GM20431 (cell line): ENCODE measurements at regions not wholly inside any gene's neighbourhood (a gene's known extent, or its start where the extent isn't known, plus 50 kb on each side); places are given as distances from the start of the nearest gene placed in this dataset.
"Not testable (repeated sequence)": the region's sequence is repeated elsewhere in the genome, so short reads cannot be mapped to it uniquely, and the experiment has no call there.

Experiments used
- in situ Hi-C: fragments of 300-500 bp; cut with MseI, MboI; formaldehyde crosslinking; loops from one replicate; pipeline ENCODE4 v1.15.0; 2020; ENCODE audit warnings: low sequenced_read_pairs; ENCODE audit not compliant: unreplicated experiment

DNA sequence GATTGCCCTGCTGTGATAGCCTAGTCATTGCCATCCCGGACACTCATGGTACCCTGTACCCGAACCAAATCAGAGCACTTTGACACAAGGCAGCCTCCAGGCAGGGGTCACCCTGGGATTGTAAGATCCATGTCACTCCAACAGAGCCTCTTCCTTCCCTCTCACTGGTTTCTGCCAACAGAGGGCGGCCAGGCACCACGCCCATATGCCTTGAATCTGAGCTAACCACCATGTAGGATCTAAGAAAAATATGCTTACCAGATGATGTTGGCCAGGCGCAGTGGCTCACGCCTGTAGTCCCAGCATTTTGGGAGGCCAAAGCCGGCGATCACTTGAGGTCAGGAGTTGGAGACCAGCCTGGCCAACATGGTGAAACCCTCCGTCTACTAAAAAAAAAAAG, 389.2 kb upstream of the KLF6 start:
- in situ Hi-C loops: no loop called here

DNA sequence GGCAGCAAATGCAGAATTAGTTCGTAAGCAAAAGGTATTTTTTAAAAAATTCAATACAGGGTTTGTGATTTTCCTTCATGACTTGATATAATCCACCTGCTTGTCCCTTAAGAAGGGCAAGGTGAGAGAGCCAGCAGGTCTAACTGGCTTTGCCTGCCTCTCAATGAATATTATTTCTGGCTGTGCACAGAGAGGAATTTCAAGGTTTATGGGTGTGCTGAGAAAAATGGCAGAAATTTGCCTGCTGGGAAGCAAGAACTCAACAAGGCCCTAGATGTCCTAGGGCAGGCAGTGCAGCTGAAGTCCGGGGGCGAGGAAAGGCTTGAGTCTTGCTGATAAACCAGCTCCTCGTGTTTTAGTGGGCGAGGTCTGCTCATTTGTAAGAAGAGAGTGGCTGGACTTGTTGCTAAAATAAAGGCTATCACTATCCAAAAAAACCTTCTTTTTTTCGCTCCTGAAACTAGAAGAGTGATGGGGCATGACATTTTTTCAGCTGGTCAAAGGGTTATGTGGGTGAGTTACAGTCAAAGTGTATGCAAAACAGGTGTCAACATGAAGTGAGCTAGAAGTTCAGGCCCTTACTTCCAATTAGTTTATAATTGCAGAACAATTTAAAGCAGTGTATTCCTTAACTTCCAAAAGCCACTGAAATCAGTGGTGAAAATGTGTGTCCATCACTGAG, 385.8 kb upstream of the KLF6 start:
- in situ Hi-C loops: no loop called here

DNA sequence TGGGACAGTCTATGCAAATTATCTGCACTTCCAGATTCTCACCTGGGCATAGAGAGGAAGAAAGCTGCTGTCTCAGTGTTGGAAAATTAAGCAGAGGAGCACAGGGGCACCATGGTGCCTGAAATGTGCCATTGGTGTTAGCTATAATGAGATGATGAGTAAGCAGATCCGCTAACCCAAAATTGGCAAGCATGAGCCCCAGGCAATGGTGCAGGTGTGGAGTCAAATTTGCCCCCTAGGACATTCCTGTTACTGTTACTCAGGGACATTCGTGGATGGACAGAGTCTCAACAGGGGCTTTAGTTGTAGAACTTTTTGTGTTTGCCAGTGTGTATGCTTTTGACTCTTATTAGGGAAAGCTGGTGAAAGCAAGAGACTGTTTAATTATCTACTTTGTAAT, 385.2 kb upstream of the KLF6 start:
- in situ Hi-C loops: no loop called here

DNA sequence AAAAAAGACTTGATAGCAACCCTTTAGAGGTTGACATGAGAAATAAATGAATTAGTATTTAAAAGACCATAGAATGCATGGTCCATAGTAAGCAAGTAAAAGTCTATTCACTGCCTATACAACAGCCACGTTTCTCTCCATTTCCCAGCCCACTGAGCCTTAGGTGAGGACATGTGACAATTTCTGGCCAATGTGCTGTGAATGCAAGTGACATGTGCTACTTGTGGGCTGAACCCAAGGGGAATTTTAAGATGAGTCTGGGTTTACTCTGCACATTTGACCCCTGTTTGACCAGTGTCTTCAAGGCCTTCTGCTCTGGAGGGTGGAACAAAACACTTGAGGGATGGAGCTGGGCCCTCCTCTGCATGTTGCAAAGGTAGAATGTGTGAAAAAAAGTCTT, 384.4 kb upstream of the KLF6 start:
- in situ Hi-C loops: no loop called here

DNA sequence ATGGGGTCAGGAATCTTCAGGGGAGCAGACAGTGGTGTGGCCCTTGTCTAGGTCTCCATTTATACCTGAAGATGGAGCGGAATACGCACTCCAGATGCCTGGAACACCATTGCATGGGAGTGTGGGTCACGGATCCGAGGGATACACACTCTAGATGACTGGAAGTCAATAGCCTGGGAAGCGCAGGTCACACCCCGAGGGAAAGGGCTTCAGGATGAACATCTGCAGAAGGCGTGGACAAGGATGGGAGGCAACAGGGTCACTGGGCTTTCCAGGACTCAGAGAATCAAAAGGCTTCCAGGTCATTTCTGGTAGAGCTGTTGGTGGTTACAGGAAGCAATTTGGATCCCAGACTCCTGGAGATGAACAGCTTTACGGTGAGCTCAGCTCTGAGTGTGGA, 382.2 kb upstream of the KLF6 start:
- in situ Hi-C loops: no loop called here

DNA sequence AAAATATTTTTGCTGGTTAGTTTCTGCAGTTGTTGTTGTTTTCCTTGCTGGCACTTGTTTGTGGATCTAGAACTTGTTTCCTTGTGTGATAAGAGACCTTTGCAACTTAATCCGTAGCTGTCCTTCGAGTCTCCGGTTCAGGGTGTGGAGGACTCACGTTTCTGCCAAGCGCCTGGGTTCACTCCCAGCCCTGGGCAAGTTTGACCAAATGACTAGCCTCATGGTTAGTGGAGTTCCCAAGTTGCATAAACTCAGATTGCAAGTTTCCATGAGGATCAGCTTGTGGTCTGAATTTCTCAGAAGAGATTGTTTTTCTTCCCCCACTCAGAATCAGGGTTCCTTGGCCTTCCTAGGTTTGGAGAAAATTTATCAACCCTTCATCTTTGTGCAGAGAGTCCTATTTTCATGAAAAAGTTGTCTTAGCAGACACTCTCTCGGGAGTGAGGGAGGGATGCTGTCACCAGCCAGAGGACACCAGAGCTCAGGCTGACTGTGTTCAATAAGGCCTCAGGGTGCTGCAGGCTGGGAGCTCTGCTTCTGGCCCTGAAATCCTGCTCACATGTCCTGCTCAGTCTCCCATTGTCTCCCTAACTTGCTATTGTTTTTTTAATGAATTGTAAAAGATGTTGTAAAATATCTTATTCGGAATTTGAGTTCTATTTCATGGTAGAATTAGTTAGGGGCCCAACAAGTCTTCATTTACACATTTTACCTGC, 377.7 kb upstream of the KLF6 start:
- in situ Hi-C loops: no loop called here

DNA sequence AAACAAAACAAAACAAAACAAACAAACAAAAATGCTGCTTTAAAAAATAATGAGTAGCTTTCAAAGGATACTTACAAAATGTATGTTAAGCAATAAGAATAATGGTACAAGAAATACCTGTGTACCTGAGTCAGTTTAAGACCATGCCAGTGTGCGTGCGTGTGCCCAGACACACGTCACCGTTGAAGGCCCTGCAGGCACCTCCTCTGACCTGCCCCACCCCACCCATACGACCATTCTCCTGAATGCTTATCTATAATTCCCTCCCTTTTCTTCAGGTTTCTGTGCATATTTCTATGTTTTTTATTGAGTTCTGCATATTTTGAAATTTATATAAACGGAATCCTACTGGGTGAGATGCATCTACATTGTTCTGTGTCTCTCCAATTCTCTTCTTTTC, 374.2 kb upstream of the KLF6 start:
- in situ Hi-C loops: no loop called here

DNA sequence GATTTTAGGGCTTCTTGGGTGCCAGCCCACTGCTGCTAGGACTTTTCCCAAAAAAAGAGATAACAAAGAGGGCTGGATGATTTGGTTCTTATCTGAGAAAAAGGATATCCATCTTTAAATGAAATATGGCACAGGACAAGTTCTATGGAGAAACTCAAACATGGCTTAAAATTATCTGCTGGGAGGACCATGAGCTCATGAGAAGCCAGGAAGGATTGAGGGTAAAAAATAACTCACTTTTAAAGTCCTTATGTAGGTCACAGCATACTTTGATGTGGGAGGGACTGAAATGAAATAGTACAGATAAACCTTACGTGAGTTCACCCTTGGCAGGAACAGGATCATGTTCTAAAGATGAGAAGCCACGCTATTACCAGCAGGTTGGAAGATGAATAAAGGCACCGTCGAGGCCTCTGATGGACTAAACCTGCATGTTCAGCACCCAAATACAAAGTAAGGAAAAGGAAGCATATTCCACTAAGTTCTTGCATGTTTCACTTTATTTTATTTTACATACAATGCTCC, 369.2 kb upstream of the KLF6 start:
- in situ Hi-C loops: no loop called here

DNA sequence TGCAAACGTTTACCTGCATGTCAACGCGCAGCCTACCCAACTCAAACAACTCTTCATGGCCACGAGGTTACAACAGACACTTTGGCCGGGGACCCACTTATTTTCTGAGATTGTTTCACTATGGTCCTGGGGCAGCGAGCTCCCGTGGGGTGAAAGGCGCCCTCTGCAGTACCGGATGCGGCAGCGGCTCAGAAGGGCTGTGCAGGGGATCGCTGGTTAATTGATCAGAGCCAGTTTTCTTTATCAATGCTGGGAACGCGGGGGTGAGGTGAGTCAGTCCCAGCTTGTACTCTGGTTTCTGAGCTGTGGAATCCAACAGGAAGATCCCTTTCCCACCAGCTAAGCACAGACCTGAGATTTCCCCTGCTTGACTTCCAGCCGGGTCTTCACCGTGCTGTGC, 366.5 kb upstream of the KLF6 start:
- in situ Hi-C loops: no loop called here

DNA sequence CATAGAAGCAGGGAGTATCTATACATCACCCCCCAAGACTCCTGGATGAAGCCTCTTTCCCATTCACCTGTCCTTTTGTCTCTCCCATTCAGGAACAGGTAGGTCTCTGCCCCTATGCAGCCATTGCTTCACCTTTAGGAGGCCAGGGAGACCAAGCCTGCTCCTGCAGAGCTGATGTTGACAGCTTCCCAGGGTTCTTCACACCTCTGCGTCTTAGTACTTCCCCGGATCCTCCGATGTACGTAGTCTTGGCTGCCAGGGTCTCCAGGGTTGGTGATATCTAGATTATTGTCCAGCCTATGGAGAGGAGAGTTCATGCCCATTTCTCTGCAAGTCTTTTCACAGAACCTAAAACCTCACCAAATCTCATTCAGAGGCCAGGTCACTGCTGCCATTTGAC, 365.7 kb upstream of the KLF6 start:
- in situ Hi-C loops: no loop called here

DNA sequence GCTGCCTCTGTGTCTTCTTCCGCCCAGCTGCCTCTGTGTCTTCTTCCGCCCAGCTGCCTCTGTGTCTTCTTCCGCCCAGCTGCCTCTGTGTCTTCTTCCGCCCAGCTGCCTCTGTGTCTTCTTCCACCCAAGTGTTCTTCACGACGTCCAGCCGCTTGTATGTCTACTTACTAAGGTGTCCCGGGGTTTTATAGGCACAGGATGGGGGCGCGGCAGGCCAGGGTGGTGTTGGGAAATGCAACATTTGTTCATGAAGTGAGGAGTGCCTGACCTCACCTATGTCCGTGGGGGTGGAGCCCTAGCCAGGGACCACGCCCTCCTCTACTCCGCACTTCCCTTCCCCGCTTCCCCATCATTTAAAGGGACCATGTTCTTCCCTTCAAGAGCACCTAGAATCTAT, 364.5 kb upstream of the KLF6 start:
- in situ Hi-C loops: not testable (repeated sequence)

DNA sequence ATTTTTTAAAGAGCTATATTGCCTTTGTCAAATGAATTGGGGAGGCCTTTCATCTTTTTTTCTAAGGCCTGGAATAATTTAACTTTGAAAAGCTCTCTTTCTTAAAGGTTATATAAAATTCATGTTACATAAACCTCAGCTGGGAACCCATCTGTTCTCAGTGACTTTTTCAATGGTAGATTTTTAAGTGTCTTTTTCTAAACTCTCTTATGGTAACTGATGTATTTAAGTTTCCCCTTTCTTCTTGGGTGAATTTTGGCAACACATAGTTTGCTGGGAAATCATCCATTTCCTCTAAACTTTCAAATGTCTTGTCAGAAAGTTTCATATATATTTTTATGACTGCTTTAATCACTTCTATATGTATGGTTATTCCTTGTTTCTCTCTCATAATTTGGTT, 362.2 kb upstream of the KLF6 start:
- in situ Hi-C loops: no loop called here

DNA sequence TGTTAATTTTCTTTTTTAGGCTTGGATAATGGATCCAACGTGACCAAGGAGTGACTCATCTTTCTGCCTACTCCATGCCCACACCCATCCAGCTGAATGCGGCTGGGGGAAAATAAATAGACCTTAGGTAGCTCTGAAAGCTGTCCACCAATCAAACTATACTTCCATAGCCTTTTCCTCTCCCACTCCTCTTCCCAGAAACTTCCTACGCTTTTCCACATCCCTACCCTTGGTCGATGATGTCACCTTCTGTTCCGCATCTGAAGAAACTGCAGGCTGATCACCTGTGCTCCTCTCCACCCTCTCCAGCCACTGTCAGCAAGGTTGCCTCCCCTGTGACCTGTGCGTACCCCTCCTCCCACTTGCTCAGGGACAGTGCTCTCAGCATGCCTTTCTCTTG, 359.8 kb upstream of the KLF6 start:
- in situ Hi-C loops: no loop called here

DNA sequence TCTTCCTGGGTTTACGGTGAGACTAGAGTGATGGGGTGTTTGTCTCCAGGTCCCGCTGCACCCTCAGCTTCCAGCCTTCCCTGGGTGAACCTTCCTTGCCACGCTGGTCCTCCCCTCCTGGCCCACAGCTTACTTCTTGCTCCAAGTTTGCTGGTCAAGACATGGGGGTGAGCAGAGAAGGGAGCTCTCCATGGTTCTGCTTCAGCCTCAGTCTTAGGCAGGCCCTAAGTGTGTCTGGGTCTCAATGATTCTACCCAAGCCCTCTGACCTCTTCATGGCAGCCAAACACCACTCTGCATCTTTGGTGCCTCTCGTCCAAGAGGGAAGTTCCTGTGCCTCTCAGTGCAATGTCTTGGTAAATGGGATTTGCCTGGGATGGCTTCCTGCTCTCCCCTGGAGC, 356.5 kb upstream of the KLF6 start:
- in situ Hi-C loops: no loop called here

DNA sequence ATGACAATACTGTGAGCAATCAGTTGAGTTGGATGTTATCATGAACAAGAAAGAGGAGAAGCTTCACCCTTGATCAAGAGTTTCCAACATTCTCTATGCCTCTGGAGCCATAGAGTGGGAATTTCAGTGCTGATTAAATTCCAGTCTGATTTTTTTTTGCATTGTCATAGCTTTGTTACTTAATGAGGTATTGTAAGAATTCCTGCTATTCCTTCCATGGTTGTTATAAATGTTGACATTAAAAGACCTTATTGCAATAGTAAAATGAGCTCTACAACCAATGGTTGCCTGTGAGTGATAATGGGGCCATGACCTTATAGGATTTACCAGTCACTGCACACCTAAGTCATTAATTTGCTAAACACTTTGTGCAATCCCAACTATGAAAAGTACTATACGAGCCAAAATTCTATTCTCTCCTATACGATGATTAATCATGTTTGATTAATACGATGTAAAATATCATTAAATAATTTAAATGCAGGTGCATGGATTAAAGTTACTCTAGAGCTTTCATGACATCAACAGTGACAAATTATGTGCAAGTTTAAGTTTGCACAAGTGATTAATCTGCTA, 353.2 kb upstream of the KLF6 start:
- in situ Hi-C loops: no loop called here

DNA sequence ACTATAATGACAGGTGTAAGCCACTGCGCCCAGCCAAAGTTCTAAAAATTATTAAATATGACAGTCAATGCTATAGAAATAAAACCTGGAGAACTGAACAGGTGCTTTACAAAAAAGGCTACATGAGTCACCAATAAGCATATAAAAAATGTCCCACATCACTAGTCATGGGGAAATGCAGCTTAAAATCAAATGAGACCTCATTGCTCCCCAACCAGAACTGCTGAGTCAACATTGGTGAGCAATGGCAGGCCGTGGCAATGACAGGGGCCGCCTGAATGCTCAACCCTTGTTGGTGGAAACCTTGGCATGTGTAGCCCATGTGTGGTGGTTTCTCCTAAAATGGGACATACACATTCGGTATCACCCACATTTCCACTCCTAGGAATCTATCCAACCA, 352.3 kb upstream of the KLF6 start:
- in situ Hi-C loops: no loop called here

DNA sequence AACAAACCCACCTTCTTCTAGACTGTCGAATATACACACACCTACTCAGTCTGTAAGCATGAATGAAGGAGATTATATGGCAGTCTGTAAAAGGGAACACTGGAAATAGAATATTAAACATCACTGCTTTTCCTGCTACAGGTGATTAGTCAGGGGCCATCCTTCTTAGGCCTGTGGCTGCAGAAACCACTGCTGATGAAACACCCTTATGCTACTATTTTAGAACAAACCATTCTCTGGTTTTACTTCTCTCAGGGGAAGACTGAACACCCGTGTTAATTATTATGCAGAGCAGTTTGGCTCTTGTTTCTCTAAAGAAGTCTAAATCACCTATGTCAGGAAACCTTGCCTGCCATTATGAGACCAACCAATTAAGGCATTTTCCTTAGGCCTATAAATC, 351.1 kb upstream of the KLF6 start:
- in situ Hi-C loops: no loop called here

DNA sequence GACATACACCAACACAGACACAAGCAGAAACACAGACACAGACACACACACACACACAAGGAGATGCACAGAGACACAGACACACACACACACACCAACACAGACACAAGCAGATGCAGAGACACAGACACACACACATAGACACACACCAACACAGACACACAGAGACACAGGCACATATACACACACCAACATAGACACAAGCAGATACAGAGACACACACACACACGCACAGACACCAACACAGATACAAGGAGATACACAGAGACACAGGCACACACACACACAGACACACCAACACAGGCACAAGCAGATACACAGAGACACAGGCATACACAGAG, 347.2 kb upstream of the KLF6 start:
- in situ Hi-C loops: no loop called here

DNA sequence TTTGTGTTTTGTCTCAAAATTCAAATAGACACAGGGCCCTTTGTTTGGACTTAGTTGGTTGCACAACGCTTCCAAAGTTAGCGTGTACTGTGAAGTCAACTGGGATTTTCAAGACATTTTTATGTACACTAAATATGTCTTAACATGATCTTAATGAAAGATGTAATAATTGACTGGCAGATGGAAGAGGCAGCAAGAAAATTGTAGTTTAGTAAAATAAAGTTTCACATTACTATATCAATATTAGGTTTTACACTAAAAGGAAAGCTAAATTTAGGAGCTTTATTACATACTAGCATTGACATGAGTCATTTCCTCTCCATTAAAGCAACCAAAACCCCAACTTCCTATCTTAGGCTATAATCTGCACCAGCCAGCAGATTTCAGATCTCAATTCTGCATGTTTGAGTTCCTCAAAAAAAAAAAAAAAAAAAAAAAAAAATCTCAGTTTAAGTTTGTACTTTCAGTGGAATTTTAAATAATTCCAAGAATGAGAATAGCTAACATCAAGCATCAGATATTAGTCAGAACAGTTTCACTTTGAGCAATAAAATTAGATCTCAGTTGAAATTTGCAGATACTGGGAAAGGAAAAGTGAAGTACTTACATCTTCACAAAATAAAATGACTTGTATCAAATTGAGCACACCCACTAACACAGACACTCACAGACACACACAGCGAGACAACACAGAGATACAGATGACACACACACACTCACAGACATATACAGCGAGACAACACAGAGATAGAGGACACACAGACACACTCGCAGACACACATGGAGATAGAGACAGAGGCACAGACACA, 346.6 kb upstream of the KLF6 start:
- in situ Hi-C loops: no loop called here

DNA sequence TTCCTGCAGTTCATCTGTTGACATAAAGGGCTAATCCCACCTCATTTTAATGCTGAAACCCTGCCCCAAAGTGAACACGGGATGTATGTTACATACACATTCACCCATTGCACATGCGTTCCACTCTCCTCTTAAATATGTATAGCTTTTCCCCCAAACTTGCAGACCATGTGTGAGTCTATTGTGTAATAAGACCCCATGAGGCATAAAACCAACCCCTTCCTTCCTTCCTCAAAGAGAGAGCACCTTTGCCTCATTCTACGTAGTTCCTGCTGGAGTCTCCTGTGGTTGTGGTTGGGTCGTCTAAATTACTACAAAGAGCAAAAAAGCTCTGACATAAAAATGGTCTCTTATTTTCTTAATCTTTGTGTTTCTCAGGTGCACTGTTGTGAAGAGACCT, 345.7 kb upstream of the KLF6 start:
- in situ Hi-C loops: no loop called here
